ENCODE measurements at regions not wholly inside any gene's neighbourhood (a gene's known extent, or its start where the extent isn't known, plus 50 kb on each side); places are given as distances from the start of the nearest gene placed in this dataset.

- DNase-seq (ENCODE audit: low spot score): no peak
Measured at GRCh38 chr22:48672387-48672786, 1155.3 kb downstream of the BRD1 start.

- no peak for DNase-seq (ENCODE audit: low spot score)
Measured at GRCh38 chr22:48670731-48671130, 1156.9 kb downstream of the BRD1 start.

- no peak for DNase-seq (ENCODE audit: low spot score)
Measured at GRCh38 chr22:48669986-48670716, 1157.5 kb downstream of the BRD1 start.

DNA sequence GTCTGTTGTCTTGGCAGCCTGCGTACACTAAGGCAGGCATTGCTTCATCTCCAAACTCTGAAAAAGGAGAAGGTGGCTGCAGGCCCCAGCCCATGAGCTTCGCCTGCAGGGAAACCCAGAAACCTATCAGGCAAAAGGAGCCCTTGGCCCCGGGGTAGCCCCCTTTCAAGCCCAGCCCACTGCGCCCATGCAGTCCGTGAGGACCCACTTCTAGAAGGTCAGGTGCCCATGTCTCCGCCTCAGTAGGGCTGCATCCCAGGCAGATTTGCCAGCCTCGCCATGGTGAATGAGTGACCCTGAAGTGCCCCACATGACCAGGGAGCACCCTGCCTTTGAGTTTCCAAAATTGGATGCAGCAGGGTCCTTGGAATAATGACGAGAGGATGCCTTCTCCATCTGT, 1158.4 kb downstream of the BRD1 start:
- DNase-seq (ENCODE audit: low spot score): no peak

DNA sequence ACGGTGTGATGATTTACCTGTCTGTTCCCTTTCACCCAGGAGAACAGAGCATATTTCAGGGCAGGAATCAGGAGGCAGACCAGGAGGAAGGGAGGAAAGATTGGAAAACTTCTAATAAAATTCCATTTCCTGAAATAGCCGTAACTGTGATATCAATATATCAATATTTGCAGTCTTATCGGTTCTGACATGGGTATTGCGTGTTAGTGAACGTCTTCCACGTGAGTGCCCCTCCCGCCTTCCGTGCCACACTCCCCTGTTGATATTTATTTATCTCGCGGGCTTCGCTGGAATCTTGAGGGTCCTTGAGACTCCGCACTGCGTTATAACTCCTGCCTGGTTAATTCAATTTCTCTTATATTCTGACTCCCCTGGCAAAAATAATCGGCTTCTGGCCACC, 1160.4 kb downstream of the BRD1 start:
- no peak for DNase-seq (ENCODE audit: low spot score)

DNA sequence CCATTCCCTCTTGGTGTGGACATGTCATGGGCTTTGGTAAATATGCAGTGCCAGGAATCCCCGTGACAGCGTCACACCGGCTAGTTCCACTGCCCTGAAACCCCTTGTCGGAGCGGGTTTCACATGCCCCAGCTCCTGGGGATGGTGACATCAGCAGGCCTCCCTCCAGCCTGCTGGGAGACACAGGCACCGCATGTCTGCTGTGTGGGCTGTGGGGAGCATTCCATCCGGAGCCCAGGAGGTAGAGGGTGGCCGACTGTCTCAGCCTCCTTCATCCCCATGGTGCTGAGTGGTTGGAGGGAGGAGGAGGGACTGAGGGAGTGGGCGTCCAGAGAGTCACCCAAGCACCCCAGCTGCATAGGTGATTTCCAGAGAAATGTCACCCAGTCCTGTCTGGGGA, 1161.1 kb downstream of the BRD1 start:
- no peak for DNase-seq (ENCODE audit: low spot score)

- no peak for DNase-seq (ENCODE audit: low spot score)
Measured at GRCh38 chr22:48665311-48665995, 1162.2 kb downstream of the BRD1 start.

GRCh38 chr22:48664586-48664985, 1163.1 kb downstream of the BRD1 start:
- no peak for DNase-seq (ENCODE audit: low spot score)

GRCh38 chr22:48663297-48663696, 1164.4 kb downstream of the BRD1 start:
- peak; percentile 26 for DNase-seq (ENCODE audit: low spot score)

GRCh38 chr22:48662476-48663135, 1165.1 kb downstream of the BRD1 start:
- no peak for DNase-seq (ENCODE audit: low spot score)

DNA sequence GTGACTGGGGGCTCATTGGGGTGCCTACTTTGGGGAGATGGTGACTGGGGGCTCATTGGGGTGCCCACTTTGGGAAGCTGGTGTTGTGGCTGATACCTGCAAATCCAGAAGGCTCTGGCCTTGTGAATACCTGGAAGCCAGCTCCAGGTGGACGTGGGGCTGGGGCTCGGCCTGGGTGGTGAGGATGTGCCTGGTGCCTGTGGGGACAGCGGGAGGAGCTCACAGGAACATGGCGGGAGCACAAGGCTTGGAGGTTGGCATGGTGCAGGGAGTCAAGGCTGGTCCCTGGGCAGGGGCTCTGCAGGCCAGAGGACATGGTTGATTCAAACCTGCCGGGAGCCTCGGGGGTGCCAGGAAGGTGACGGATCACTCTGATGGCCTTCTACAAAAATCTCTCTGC, 1165.7 kb downstream of the BRD1 start:
- no peak for DNase-seq (ENCODE audit: low spot score)

- no peak for DNase-seq (ENCODE audit: low spot score)
Measured at GRCh38 chr22:48660790-48661740, 1166.6 kb downstream of the BRD1 start.

DNA sequence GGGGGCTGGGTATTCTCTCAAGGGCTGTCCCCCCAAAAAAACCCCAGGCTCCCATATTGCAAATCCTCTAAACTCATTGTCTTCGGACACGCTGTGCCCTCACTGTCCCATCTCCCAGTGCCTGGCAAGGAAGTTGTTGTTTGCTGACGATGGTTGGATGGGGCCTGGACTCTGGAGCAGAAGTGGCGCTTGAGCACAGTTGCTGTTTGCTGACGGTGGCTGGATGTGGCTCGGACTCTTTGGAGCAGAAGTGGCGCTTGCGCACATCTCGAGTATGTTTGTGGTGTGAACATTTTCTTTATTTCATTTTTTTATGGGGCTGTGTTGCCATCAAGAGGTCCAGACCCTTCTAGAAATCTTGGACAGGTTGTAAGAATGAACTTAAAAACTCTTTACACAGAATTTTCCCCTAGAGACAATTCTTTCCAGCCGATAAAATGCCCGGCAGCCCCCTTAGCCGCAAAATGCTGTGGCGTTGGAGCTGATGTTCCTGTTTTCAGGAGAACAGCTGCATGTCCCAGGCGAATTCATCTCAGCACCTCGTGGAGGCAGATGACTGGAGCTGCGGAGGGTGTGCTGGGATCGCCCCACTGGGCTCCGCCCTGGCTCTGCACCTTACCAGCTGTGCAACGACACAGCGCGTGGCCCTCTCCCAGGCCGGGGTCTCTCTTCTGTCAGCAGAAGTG, 1167.4 kb downstream of the BRD1 start:
- DNase-seq (ENCODE audit: low spot score): no peak

- no peak for DNase-seq (ENCODE audit: low spot score)
Measured at GRCh38 chr22:48659404-48659996, 1168.2 kb downstream of the BRD1 start.

DNA sequence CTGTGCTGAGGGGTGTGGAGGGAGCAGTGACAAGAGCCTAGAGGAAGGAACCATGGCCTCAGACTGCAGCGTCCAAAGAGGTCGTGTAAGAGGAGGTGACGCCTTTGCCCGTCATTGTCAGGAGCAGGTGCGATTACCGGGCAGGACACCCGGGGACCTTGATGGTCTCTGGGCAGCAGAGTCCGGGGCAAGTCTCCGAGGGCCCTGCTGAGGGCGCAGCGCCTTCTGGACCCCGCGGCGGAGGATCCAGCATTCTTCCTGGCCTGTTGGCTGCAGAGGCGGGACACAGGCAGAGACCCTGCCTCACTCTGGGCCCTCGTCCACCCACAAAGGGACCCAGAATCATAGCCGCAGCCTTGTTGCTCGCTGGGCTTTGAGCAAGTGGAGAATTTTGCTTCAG, 1168.8 kb downstream of the BRD1 start:
- DNase-seq (ENCODE audit: low spot score): no peak

GRCh38 chr22:48658246-48658645, 1169.4 kb downstream of the BRD1 start:
- no peak for DNase-seq (ENCODE audit: low spot score)

- DNase-seq (ENCODE audit: low spot score): no peak
Measured at GRCh38 chr22:48654492-48654891, 1173.2 kb downstream of the BRD1 start.

DNA sequence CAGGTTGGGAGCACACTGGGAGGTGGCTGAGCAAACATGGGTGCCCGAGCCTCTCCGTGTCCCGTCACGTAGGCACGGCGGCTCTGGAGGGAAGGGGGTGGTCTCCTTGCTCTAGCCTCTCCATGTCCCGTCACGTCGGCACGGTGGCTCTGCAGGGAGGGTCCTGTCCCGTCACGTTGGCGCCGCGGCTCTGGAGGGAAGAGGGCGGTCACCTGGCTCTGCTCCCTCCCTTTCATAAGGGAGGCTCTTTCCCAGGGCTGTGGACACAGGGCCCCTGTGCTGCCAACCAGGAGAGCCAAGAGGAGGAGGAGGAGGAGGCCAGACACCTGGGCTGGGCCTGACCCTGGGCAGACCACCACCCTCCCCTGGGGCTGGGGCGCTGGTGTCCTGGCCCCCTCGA, 1173.7 kb downstream of the BRD1 start:
- no peak for DNase-seq (ENCODE audit: low spot score)

- no peak for DNase-seq (ENCODE audit: low spot score)
Measured at GRCh38 chr22:48653306-48653705, 1174.4 kb downstream of the BRD1 start.

GRCh38 chr22:48652796-48653195, 1174.9 kb downstream of the BRD1 start:
- DNase-seq (ENCODE audit: low spot score): no peak

GRCh38 chr22:48651981-48652538, 1175.6 kb downstream of the BRD1 start:
- peak; percentile 35 for DNase-seq (ENCODE audit: low spot score)

All from SW480 (cell line).